SK-N-MC (cell line): ENCODE measurements at regions not wholly inside any gene's neighbourhood (a gene's known extent, or its start where the extent isn't known, plus 50 kb on each side); places are given as distances from the start of the nearest gene placed in this dataset.
"Not testable (repeated sequence)": the region's sequence is repeated elsewhere in the genome, so short reads cannot be mapped to it uniquely, and the experiment has no call there.

ENCODE experiments used
- DNase-seq: peaks from one replicate; pipeline ENCODE4 v3.0.0-alpha.2; 2011; ENCODE audit warnings: low read depth, low spot score
- H3K27ac ChIP-seq: fragments of 200-600 bp; sonication (generic); 2 replicates; pipeline ENCODE4 v1.5.1; 2016; ENCODE audit warnings: mixed run types
- H3K36me3 ChIP-seq: fragments of 200-600 bp; sonication (generic); 2 replicates; pipeline ENCODE4 v1.6.1; 2017; ENCODE audit warnings: antibody characterized with exemption, low read length, mixed read lengths; ENCODE audit not compliant: insufficient read depth
- H3K4me3 ChIP-seq: fragments of 200-600 bp; sonication (generic); 2 replicates; pipeline ENCODE4 v1.5.1; 2016
- H3K9ac ChIP-seq: fragments of 200-600 bp; sonication (generic); 2 replicates; pipeline ENCODE4 v1.8.0; 2017; ENCODE audit warnings: mixed run types, mixed read lengths; ENCODE audit not compliant: insufficient read length
- H3K9me3 ChIP-seq: fragments of 200-600 bp; sonication (generic); 2 replicates; pipeline ENCODE4 v1.6.1; 2017; ENCODE audit warnings: low read depth, mild to moderate bottlenecking, antibody characterized with exemption, low read length, moderate library complexity, mixed read lengths
- EZH2 ChIP-seq: fragments of 200-600 bp; sonication (generic); IDR thresholded peaks from one replicate; pipeline ENCODE4 v1.6.1; 2017; ENCODE audit warnings: antibody characterized with exemption
- FOXP2 ChIP-seq: optimal IDR thresholded peaks from 2 replicates; pipeline ENCODE3; 2011; ENCODE audit warnings: mild to moderate bottlenecking, moderate library complexity; ENCODE audit not compliant: insufficient read depth; ENCODE audit errors: extremely low read length, control extremely low read depth
- POLR2AphosphoS5 ChIP-seq: IDR thresholded peaks from 2 replicates; pipeline ENCODE4 v1.6.1; 2012; ENCODE audit warnings: mild to moderate bottlenecking, low read depth, low read length, borderline replicate concordance

- H3K36me3 ChIP-seq, result no peaks in the 10 kb centered on the region
- H3K9me3 ChIP-seq, result no peaks in the 10 kb centered on the region
- DNase-seq, result no peak
- H3K27ac ChIP-seq, result no peak overlapping the region
- TF ChIP-seq POLR2AphosphoS5 (no peak), FOXP2 (no peak)
- H3K4me3 ChIP-seq, result no peak overlapping the region
- no peak overlapping the region for H3K9ac ChIP-seq
Observed at GRCh38 chr3:152151216-152151876, 117.4 kb upstream of the MBNL1 start.

GRCh38 chr3:152151877-152152765 is 116.6 kb upstream of the MBNL1 start:
- H3K9ac ChIP-seq, H3K9me3 ChIP-seq, H3K4me3 ChIP-seq, H3K27ac ChIP-seq, DNase-seq, H3K36me3 ChIP-seq: not testable (repeated sequence)

- H3K27ac ChIP-seq, H3K4me3 ChIP-seq, H3K9ac ChIP-seq, H3K9me3 ChIP-seq, DNase-seq, H3K36me3 ChIP-seq: not testable (repeated sequence)
Observed at GRCh38 chr3:152153115-152153514, 115.6 kb upstream of the MBNL1 start.

- H3K9me3 ChIP-seq, result no peaks in the 10 kb centered on the region
- no peaks in the 10 kb centered on the region for H3K36me3 ChIP-seq
- no peak for TF ChIP-seq EZH2
- no peak for TF ChIP-seq POLR2AphosphoS5
- TF ChIP-seq FOXP2, result no peak
- H3K9ac ChIP-seq, result peak overlapping the region; percentile 20
- no peak overlapping the region for H3K4me3 ChIP-seq
- no peak overlapping the region for H3K27ac ChIP-seq
- DNase-seq, result no peak
Observed at GRCh38 chr3:152155246-152156020, 113.3 kb upstream of the MBNL1 start.

- DNase-seq, result no peak
- H3K27ac ChIP-seq, result no peak overlapping the region
- TF ChIP-seq FOXP2 (no peak), EZH2 (no peak), POLR2AphosphoS5 (no peak)
- H3K9me3 ChIP-seq, result no peaks in the 10 kb centered on the region
- H3K4me3 ChIP-seq, result no peak overlapping the region
- H3K9ac ChIP-seq, result no peak overlapping the region
- no peaks in the 10 kb centered on the region for H3K36me3 ChIP-seq
Observed at GRCh38 chr3:152156880-152157279, 111.8 kb upstream of the MBNL1 start.

GRCh38 chr3:152157337-152157736 is 111.4 kb upstream of the MBNL1 start:
- Histone ChIP-seq H3K36me3 (no peaks in the 10 kb centered on the region), H3K9me3 (no peaks in the 10 kb centered on the region), H3K9ac (no peak overlapping the region), H3K27ac (no peak overlapping the region), H3K4me3 (no peak overlapping the region)
- DNase-seq, result no peak
- TF ChIP-seq EZH2 (no peak), FOXP2 (no peak), POLR2AphosphoS5 (no peak)

- no peak overlapping the region for H3K9ac ChIP-seq
- H3K36me3 ChIP-seq, result no peaks in the 10 kb centered on the region
- H3K9me3 ChIP-seq, result peaks cover 2% of the 10 kb centered on the region; the same call in 1 of the 2 replicates
- H3K27ac ChIP-seq, result no peak overlapping the region
- no peak overlapping the region for H3K4me3 ChIP-seq
- no peak for DNase-seq
- TF ChIP-seq POLR2AphosphoS5, result no peak
- no peak for TF ChIP-seq FOXP2
Observed at GRCh38 chr3:152159328-152159727, 109.4 kb upstream of the MBNL1 start.

- Histone ChIP-seq H3K36me3 (no peaks in the 10 kb centered on the region), H3K27ac (no peak overlapping the region), H3K9me3 (peaks cover 5% of the 10 kb centered on the region; the same call in 1 of the 2 replicates), H3K9ac (no peak overlapping the region), H3K4me3 (no peak overlapping the region)
- TF ChIP-seq POLR2AphosphoS5 (no peak), EZH2 (no peak), FOXP2 (no peak)
- no peak for DNase-seq
Observed at GRCh38 chr3:152160350-152161011, 108.2 kb upstream of the MBNL1 start.

GRCh38 chr3:152172460-152172859 is 96.3 kb upstream of the MBNL1 start:
- DNase-seq, result no peak
- no peak overlapping the region for H3K4me3 ChIP-seq
- H3K9me3 ChIP-seq, result no peaks in the 10 kb centered on the region
- H3K27ac ChIP-seq, result no peak overlapping the region
- H3K36me3 ChIP-seq, result no peaks in the 10 kb centered on the region
- no peak overlapping the region for H3K9ac ChIP-seq
- no peak for TF ChIP-seq EZH2
- TF ChIP-seq FOXP2, result no peak
- TF ChIP-seq POLR2AphosphoS5, result no peak
